Neural cell (in vitro differentiated cells): ENCODE measurements at regions not wholly inside any gene's neighbourhood (a gene's known extent, or its start where the extent isn't known, plus 50 kb on each side); places are given as distances from the start of the nearest gene placed in this dataset.

Source experiments
- H2AFZ ChIP-seq: fragments of 200-600, 300-800 bp; sonication (generic), shearing (Covaris generic); 2 replicates; pipeline ENCODE4 v1.6.0; 2014; ENCODE audit warnings: low read depth, mild to moderate bottlenecking, antibody characterized with exemption, low read length, moderate library complexity
- H3F3A ChIP-seq: fragments of 200-600 bp; shearing (Covaris generic); 2 replicates; pipeline ENCODE4 v1.6.1; 2016; ENCODE audit warnings: mild to moderate bottlenecking, moderate library complexity, mixed read lengths, antibody characterized with exemption, low read length; ENCODE audit not compliant: insufficient read depth, poor library complexity, severe bottlenecking
- H3K27ac ChIP-seq: fragments of 200-600, 300-800 bp; sonication (generic), shearing (Covaris generic); 2 replicates; pipeline ENCODE4 v1.5.1; 2014; ENCODE audit warnings: mild to moderate bottlenecking, low read length, moderate library complexity
- H3K27me3 ChIP-seq: fragments of 300-800, 200-600 bp; sonication (generic), shearing (Covaris generic); 2 replicates; pipeline ENCODE4 v1.6.0; 2014; ENCODE audit warnings: mild to moderate bottlenecking, low read depth, low read length, moderate library complexity; ENCODE audit not compliant: insufficient read depth
- H3K36me3 ChIP-seq: fragments of 300-800, 200-600 bp; sonication (generic), shearing (Covaris generic); 2 replicates; pipeline ENCODE4 v1.5.1; 2014; ENCODE audit warnings: mild to moderate bottlenecking, antibody characterized with exemption, low read length, moderate library complexity; ENCODE audit not compliant: insufficient read depth
- H3K4me2 ChIP-seq: fragments of 300-800, 200-600 bp; sonication (generic), shearing (Covaris generic); 2 replicates; pipeline ENCODE4 v1.6.0; 2014; ENCODE audit warnings: mild to moderate bottlenecking, low read length
- H3K4me3 ChIP-seq: fragments of 300-800, 200-600 bp; sonication (generic), shearing (Covaris generic); 2 replicates; pipeline ENCODE4 v1.5.1; 2014; ENCODE audit warnings: mild to moderate bottlenecking, low read length, moderate library complexity
- H3K79me2 ChIP-seq: fragments of 200-600 bp; shearing (Covaris generic); replicated peaks from 2 replicates; pipeline ENCODE4 v1.6.0; 2014; ENCODE audit warnings: mild to moderate bottlenecking, low read length, moderate library complexity; ENCODE audit not compliant: insufficient read depth
- H3K9ac ChIP-seq: fragments of 300-800, 200-600 bp; sonication (generic), shearing (Covaris generic); 2 replicates; pipeline ENCODE4 v1.6.1; 2016; ENCODE audit warnings: mild to moderate bottlenecking, low read length, mixed read lengths
- H3K9me2 ChIP-seq: fragments of 200-600 bp; shearing (Covaris generic); 2 replicates; pipeline ENCODE4 v1.6.1; 2016; ENCODE audit warnings: mild to moderate bottlenecking, low read length, mixed read lengths; ENCODE audit not compliant: insufficient read depth
- H3K9me3 ChIP-seq: fragments of 200-600, 300-800 bp; sonication (generic), shearing (Covaris generic); 2 replicates; pipeline ENCODE4 v1.6.1; 2016; ENCODE audit warnings: mild to moderate bottlenecking, mixed run types, low read length, moderate library complexity, mixed read lengths
- H4K20me1 ChIP-seq: fragments of 200-600 bp; shearing (Covaris generic); 2 replicates; pipeline ENCODE4 v1.6.1; 2016; ENCODE audit warnings: mild to moderate bottlenecking, mixed run types; ENCODE audit not compliant: insufficient read depth
- EP300 ChIP-seq: fragments of 450-650 bp; conservative IDR thresholded peaks from 2 replicates; pipeline ENCODE4 v1.6.1; 2014; ENCODE audit warnings: antibody characterized with exemption, mild to moderate bottlenecking, moderate library complexity; ENCODE audit not compliant: poor library complexity, severe bottlenecking
- EZH2 ChIP-seq: fragments of 200-600, 300-800 bp; shearing (Covaris generic), sonication (generic); IDR thresholded peaks from 2 replicates; pipeline ENCODE4 v1.6.1; 2014; ENCODE audit warnings: antibody characterized with exemption, low read length, borderline replicate concordance, mild to moderate bottlenecking; ENCODE audit not compliant: insufficient read depth, poor library complexity, severe bottlenecking
- MXI1 ChIP-seq: fragments of 450-650 bp; conservative IDR thresholded peaks from 2 replicates; pipeline ENCODE4 v1.6.1; 2014; ENCODE audit warnings: antibody characterized with exemption, mild to moderate bottlenecking; ENCODE audit not compliant: poor library complexity, severe bottlenecking
- POLR2AphosphoS5 ChIP-seq: IDR thresholded peaks from 2 replicates; pipeline ENCODE4 v1.6.1; 2012
- RAD21 ChIP-seq: fragments of 450-650 bp; conservative IDR thresholded peaks from 2 replicates; pipeline ENCODE4 v1.6.1; 2014; ENCODE audit warnings: antibody characterized with exemption, mild to moderate bottlenecking, moderate library complexity
- SMC3 ChIP-seq: fragments of 450-650 bp; conservative IDR thresholded peaks from 2 replicates; pipeline ENCODE4 v1.6.1; 2014; ENCODE audit warnings: antibody characterized with exemption, mild to moderate bottlenecking, moderate library complexity; ENCODE audit not compliant: poor library complexity
- TAF1 ChIP-seq: IDR thresholded peaks from 2 replicates; pipeline ENCODE4 v1.6.1; 2012; ENCODE audit warnings: low read depth
- TF ChIP-seq, protein P1 (sequence below): IDR thresholded peaks from 2 replicates; pipeline ENCODE4 v1.6.1; 2012; ENCODE audit warnings: borderline replicate concordance
- TF ChIP-seq, protein P2 (sequence below): fragments of 450-650 bp; IDR thresholded peaks from 2 replicates; pipeline ENCODE4 v1.5.1; 2014; ENCODE audit warnings: antibody characterized with exemption, mild to moderate bottlenecking, moderate library complexity; ENCODE audit not compliant: poor library complexity, severe bottlenecking

DNA sequence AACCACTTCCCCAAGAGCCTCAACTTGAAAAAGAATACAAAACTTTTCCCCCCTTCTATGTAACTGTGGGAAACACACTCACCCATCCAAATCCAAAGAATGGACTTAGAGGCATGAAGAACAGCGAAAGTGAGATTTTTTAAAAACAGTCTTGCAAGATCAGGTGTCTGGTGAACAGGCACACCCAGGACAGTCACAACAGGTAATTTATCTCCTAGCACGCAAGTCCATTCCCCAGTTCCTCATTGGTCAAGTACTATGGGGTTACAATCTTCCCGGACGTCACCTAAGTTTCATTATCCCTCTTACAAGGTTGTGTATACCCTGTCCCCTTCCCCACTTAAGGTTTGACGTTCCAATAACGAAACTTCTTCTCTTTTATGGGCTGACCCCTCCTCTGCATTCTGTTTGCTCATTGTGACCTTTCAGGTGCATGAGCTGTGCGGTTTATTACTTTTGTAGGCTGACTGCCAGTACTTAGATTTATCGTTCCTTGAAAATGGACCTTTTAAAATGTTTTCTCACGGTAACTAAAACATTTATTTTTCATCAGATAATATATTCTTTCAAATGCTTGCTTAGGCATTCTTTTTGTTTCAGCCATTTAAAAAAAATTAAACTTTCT lies 1401.9 kb downstream of the FAM181B start:
- no peaks in the 10 kb centered on the region for H4K20me1 ChIP-seq
- TF ChIP-seq SMC3 (no peak), TAF1 (no peak), POLR2AphosphoS5 (no peak), EZH2 (no peak)
- TF ChIP-seq, protein P1, sequence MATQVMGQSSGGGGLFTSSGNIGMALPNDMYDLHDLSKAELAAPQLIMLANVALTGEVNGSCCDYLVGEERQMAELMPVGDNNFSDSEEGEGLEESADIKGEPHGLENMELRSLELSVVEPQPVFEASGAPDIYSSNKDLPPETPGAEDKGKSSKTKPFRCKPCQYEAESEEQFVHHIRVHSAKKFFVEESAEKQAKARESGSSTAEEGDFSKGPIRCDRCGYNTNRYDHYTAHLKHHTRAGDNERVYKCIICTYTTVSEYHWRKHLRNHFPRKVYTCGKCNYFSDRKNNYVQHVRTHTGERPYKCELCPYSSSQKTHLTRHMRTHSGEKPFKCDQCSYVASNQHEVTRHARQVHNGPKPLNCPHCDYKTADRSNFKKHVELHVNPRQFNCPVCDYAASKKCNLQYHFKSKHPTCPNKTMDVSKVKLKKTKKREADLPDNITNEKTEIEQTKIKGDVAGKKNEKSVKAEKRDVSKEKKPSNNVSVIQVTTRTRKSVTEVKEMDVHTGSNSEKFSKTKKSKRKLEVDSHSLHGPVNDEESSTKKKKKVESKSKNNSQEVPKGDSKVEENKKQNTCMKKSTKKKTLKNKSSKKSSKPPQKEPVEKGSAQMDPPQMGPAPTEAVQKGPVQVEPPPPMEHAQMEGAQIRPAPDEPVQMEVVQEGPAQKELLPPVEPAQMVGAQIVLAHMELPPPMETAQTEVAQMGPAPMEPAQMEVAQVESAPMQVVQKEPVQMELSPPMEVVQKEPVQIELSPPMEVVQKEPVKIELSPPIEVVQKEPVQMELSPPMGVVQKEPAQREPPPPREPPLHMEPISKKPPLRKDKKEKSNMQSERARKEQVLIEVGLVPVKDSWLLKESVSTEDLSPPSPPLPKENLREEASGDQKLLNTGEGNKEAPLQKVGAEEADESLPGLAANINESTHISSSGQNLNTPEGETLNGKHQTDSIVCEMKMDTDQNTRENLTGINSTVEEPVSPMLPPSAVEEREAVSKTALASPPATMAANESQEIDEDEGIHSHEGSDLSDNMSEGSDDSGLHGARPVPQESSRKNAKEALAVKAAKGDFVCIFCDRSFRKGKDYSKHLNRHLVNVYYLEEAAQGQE: no peak
- TF ChIP-seq, protein P2, sequence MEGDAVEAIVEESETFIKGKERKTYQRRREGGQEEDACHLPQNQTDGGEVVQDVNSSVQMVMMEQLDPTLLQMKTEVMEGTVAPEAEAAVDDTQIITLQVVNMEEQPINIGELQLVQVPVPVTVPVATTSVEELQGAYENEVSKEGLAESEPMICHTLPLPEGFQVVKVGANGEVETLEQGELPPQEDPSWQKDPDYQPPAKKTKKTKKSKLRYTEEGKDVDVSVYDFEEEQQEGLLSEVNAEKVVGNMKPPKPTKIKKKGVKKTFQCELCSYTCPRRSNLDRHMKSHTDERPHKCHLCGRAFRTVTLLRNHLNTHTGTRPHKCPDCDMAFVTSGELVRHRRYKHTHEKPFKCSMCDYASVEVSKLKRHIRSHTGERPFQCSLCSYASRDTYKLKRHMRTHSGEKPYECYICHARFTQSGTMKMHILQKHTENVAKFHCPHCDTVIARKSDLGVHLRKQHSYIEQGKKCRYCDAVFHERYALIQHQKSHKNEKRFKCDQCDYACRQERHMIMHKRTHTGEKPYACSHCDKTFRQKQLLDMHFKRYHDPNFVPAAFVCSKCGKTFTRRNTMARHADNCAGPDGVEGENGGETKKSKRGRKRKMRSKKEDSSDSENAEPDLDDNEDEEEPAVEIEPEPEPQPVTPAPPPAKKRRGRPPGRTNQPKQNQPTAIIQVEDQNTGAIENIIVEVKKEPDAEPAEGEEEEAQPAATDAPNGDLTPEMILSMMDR: no peak
- H3K36me3 ChIP-seq: no peaks in the 10 kb centered on the region
- no peak overlapping the region for H2AFZ ChIP-seq
- H3K79me2 ChIP-seq: no peaks in the 10 kb centered on the region
- H3F3A ChIP-seq: no peaks in the 10 kb centered on the region
- no peaks in the 10 kb centered on the region for H3K9me2 ChIP-seq
- H3K27ac ChIP-seq: no peak overlapping the region
- no peak overlapping the region for H3K4me3 ChIP-seq
- no peak overlapping the region for H3K9ac ChIP-seq
- no peak overlapping the region for H3K4me2 ChIP-seq
- H3K9me3 ChIP-seq: no peaks in the 10 kb centered on the region
- H3K27me3 ChIP-seq: no peaks in the 10 kb centered on the region

DNA sequence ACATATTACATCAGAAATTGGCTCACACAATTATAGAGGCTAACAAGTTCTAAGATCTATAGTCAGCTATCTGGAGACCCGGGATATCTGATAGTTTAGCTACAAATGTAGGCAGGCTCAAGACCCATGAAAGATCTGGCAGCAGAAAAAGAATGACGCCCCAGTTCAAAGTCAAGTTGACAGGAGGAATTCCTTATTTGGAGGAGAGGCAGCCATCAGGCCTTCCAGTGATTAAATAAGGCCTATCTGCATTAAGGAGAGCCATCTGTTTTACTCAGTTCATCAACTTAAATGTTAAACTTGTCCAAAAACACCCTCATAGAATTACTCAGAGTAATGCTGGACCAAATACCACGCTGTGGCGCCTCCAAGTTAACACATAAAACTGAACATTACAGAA lies 1402.6 kb downstream of the FAM181B start:
- Histone ChIP-seq H3K9me3 (no peaks in the 10 kb centered on the region), H3F3A (no peaks in the 10 kb centered on the region), H3K79me2 (no peaks in the 10 kb centered on the region), H3K4me2 (no peak overlapping the region), H2AFZ (no peak overlapping the region), H3K4me3 (no peak overlapping the region), H4K20me1 (no peaks in the 10 kb centered on the region), H3K9me2 (no peaks in the 10 kb centered on the region), H3K27me3 (no peaks in the 10 kb centered on the region), H3K27ac (no peak overlapping the region), H3K9ac (no peak overlapping the region), H3K36me3 (no peaks in the 10 kb centered on the region)
- no peak for TF ChIP-seq SMC3
- TF ChIP-seq MXI1: no peak

DNA sequence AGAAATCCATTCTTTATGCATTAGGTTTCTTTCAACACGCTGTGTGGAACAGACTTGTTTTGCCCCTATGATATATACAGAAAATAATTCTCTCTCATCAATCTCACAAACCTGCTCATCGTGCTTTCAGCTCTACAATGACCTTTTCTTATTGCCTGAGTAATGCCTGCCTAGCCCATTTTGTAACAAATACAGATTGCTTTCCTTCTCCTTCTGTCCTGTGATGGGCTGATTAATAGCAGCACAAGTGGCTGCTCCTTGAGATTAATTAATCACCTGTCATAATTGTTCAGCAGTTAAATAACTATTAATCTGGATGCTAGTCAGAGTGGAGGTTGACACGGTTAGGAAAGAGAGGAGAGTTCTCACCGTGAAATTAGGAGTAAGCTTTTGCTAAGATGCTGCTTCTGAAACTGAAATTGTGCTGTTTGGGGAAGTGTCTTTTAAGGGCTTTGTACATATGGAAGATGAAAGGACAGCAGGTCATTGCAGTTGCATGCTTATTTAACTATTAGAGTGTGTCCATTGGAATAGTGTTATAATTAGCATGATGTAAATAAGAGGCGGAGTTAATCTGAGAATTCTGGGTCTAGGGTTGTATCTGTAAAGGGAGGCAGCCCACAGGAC lies 1430.5 kb downstream of the FAM181B start:
- Histone ChIP-seq H3K9me2 (no peaks in the 10 kb centered on the region), H3K36me3 (no peaks in the 10 kb centered on the region), H3F3A (no peaks in the 10 kb centered on the region), H4K20me1 (no peaks in the 10 kb centered on the region), H3K9me3 (no peaks in the 10 kb centered on the region), H3K27me3 (no peaks in the 10 kb centered on the region), H3K4me3 (no peak overlapping the region), H3K9ac (no peak overlapping the region), H3K4me2 (no peak overlapping the region), H3K27ac (no peak overlapping the region), H3K79me2 (no peaks in the 10 kb centered on the region), H2AFZ (no peak overlapping the region)
- TF ChIP-seq, protein P2: no peak
- TF ChIP-seq TAF1 (no peak), EZH2 (no peak), EP300 (no peak), RAD21 (no peak), SMC3 (no peak), POLR2AphosphoS5 (no peak), MXI1 (no peak)
- TF ChIP-seq, protein P1: no peak
